ENCODE measurements at regions not wholly inside any gene's neighbourhood (a gene's known extent, or its start where the extent isn't known, plus 50 kb on each side); places are given as distances from the start of the nearest gene placed in this dataset.

- no peak for DNase-seq
Observed at GRCh38 chr3:28172748-28173147, 68.7 kb upstream of the CMC1 start.

- no peak for DNase-seq
Observed at GRCh38 chr3:28173836-28174235, 67.6 kb upstream of the CMC1 start.

GRCh38 chr3:28186748-28187147 lies 54.7 kb upstream of the CMC1 start:
- DNase-seq: no peak

- DNase-seq: no peak
Observed at GRCh38 chr3:28188686-28189085, 52.7 kb upstream of the CMC1 start.

- no peak for DNase-seq
Observed at GRCh38 chr3:28191363-28191762, 50.1 kb upstream of the CMC1 start.

Measured in NCI-H69 (cell line).